CD4-positive, alpha-beta T cell treated with Interleukin-6 for 4 hours (primary cell): ENCODE measurements at regions not wholly inside any gene's neighbourhood (a gene's known extent, or its start where the extent isn't known, plus 50 kb on each side); places are given as distances from the start of the nearest gene placed in this dataset.
"Not testable (repeated sequence)": the region's sequence is repeated elsewhere in the genome, so short reads cannot be mapped to it uniquely, and the experiment has no call there.

Experiments
- DNase-seq: peaks from one replicate; pipeline ENCODE4 v3.0.0-alpha.2; 2020; ENCODE audit warnings: mixed read lengths

- no peak for DNase-seq
Measured at GRCh38 chr1:189696297-189696696, 781.4 kb downstream of the BRINP3 start.

GRCh38 chr1:189697113-189697512 lies 780.6 kb downstream of the BRINP3 start:
- no peak for DNase-seq

- no peak for DNase-seq
Measured at GRCh38 chr1:189701606-189702005, 776.1 kb downstream of the BRINP3 start.

GRCh38 chr1:189706594-189706993 lies 771.1 kb downstream of the BRINP3 start:
- no peak for DNase-seq

- no peak for DNase-seq
Measured at GRCh38 chr1:189708674-189709073, 769.0 kb downstream of the BRINP3 start.

GRCh38 chr1:189718147-189718795 lies 759.4 kb downstream of the BRINP3 start:
- not testable (repeated sequence) for DNase-seq

- DNase-seq: no peak
Measured at GRCh38 chr1:189726806-189727205, 750.9 kb downstream of the BRINP3 start.

GRCh38 chr1:189751311-189751710 lies 726.4 kb downstream of the BRINP3 start:
- no peak for DNase-seq

- no peak for DNase-seq
Measured at GRCh38 chr1:189752461-189752995, 725.1 kb downstream of the BRINP3 start.

- not testable (repeated sequence) for DNase-seq
Measured at GRCh38 chr1:189755100-189755499, 722.6 kb downstream of the BRINP3 start.

- DNase-seq: no peak
Measured at GRCh38 chr1:189764391-189765320, 713.0 kb downstream of the BRINP3 start.

GRCh38 chr1:189769448-189769847 lies 708.2 kb downstream of the BRINP3 start:
- no peak for DNase-seq

- DNase-seq: no peak
Measured at GRCh38 chr1:189774721-189775287, 702.9 kb downstream of the BRINP3 start.

- no peak for DNase-seq
Measured at GRCh38 chr1:189775343-189775742, 702.3 kb downstream of the BRINP3 start.

- no peak for DNase-seq
Measured at GRCh38 chr1:189779034-189779433, 698.6 kb downstream of the BRINP3 start.

- DNase-seq: no peak
Measured at GRCh38 chr1:189782295-189782694, 695.4 kb downstream of the BRINP3 start.

- DNase-seq: no peak
Measured at GRCh38 chr1:189783456-189783855, 694.2 kb downstream of the BRINP3 start.

- no peak for DNase-seq
Measured at GRCh38 chr1:189786761-189787160, 690.9 kb downstream of the BRINP3 start.

- DNase-seq: no peak
Measured at GRCh38 chr1:189787201-189787600, 690.5 kb downstream of the BRINP3 start.

- no peak for DNase-seq
Measured at GRCh38 chr1:189790335-189790734, 687.3 kb downstream of the BRINP3 start.

GRCh38 chr1:189803364-189803763 lies 674.3 kb downstream of the BRINP3 start:
- no peak for DNase-seq

GRCh38 chr1:189804352-189804751 lies 673.3 kb downstream of the BRINP3 start:
- no peak for DNase-seq

- DNase-seq: no peak
Measured at GRCh38 chr1:189805735-189806134, 671.9 kb downstream of the BRINP3 start.
